GM12872 (cell line): ENCODE measurements at regions not wholly inside any gene's neighbourhood (a gene's known extent, or its start where the extent isn't known, plus 50 kb on each side); places are given as distances from the start of the nearest gene placed in this dataset.

ENCODE experiments used
- CTCF ChIP-seq: IDR thresholded peaks from 3 replicates; pipeline ENCODE4 v1.5.1; 2011; ENCODE audit warnings: low read depth, mild to moderate bottlenecking, low read length, moderate library complexity; ENCODE audit not compliant: insufficient read depth

GRCh38 chr6:1486387-1486786 is 97.0 kb downstream of the FOXF2 start:
- no peak for TF ChIP-seq CTCF

- no peak for TF ChIP-seq CTCF
Measured at GRCh38 chr6:1487239-1487638, 97.9 kb downstream of the FOXF2 start.

GRCh38 chr6:1491025-1491424 is 101.6 kb downstream of the FOXF2 start:
- TF ChIP-seq CTCF, result no peak

GRCh38 chr6:1491591-1492319 is 102.4 kb downstream of the FOXF2 start:
- no peak for TF ChIP-seq CTCF

GRCh38 chr6:1494671-1495070 is 105.3 kb downstream of the FOXF2 start:
- TF ChIP-seq CTCF, result no peak

GRCh38 chr6:1495344-1495743 is 106.0 kb downstream of the FOXF2 start:
- TF ChIP-seq CTCF, result no peak

GRCh38 chr6:1496092-1496491 is 106.7 kb downstream of the FOXF2 start:
- TF ChIP-seq CTCF, result no peak
